OCI-LY3 (cell line): ENCODE measurements at regions not wholly inside any gene's neighbourhood (a gene's known extent, or its start where the extent isn't known, plus 50 kb on each side); places are given as distances from the start of the nearest gene placed in this dataset.

Experiments
- H2AFZ ChIP-seq: fragments of 200-600, 300-600 bp; shearing (Covaris generic); 2 replicates; pipeline ENCODE4 v1.6.0; 2014; ENCODE audit warnings: antibody characterized with exemption, low read depth, low read length
- H3K27ac ChIP-seq: fragments of 200-600, 300-600 bp; sonication (generic); 2 replicates; pipeline ENCODE4 v1.5.1; 2014; ENCODE audit warnings: mild to moderate bottlenecking, low read length, moderate library complexity, mixed read lengths
- H3K27me3 ChIP-seq: fragments of 200-600, 300-600 bp; sonication (generic); 2 replicates; pipeline ENCODE4 v1.6.1; 2014; ENCODE audit warnings: low read depth, low read length, mixed read lengths
- H3K36me3 ChIP-seq: fragments of 200-600, 300-600 bp; sonication (generic); replicated peaks from 2 replicates; pipeline ENCODE3; 2014; ENCODE audit warnings: low read depth, low read length, mixed read lengths
- H3K4me1 ChIP-seq: fragments of 300-600, 200-600 bp; sonication (generic); 2 replicates; pipeline ENCODE4 v1.6.1; 2014; ENCODE audit warnings: low read length, mixed read lengths
- H3K4me2 ChIP-seq: fragments of 200-600, 300-600 bp; sonication (generic); 2 replicates; pipeline ENCODE4 v1.6.1; 2014; ENCODE audit warnings: low read length, mixed read lengths
- H3K4me3 ChIP-seq: fragments of 300-600, 200-600 bp; sonication (generic); 2 replicates; pipeline ENCODE4 v1.5.1; 2014; ENCODE audit warnings: antibody characterized with exemption, mild to moderate bottlenecking, low read length, moderate library complexity
- H3K79me2 ChIP-seq: fragments of 300-600, 200-600 bp; shearing (Covaris generic); 2 replicates; pipeline ENCODE4 v1.6.1; 2014; ENCODE audit warnings: mild to moderate bottlenecking, low read length, mixed read lengths
- H3K9ac ChIP-seq: fragments of 300-600, 200-600 bp; shearing (Covaris generic); 2 replicates; pipeline ENCODE4 v1.6.0; 2014; ENCODE audit warnings: mild to moderate bottlenecking, low read length, moderate library complexity
- H3K9me3 ChIP-seq: fragments of 200-600, 300-600 bp; shearing (Covaris generic); 2 replicates; pipeline ENCODE4 v1.6.1; 2014; ENCODE audit warnings: low read length, mixed read lengths; ENCODE audit not compliant: insufficient read depth
- H4K20me1 ChIP-seq: fragments of 200-600, 300-600 bp; sonication (generic); 2 replicates; pipeline ENCODE4 v1.6.1; 2016; ENCODE audit warnings: low read length, mixed read lengths; ENCODE audit not compliant: insufficient read depth
- EZH2phosphoT487 ChIP-seq: fragments of 200-600 bp; shearing (Covaris generic); IDR thresholded peaks from 2 replicates; pipeline ENCODE4 v1.6.1; 2018; ENCODE audit warnings: antibody characterized with exemption, mixed run types, low read depth
- TF ChIP-seq, protein P1 (sequence below): fragments of 200-600, 300-600 bp; sonication (generic); IDR thresholded peaks from 2 replicates; pipeline ENCODE4 v1.5.1; 2014; ENCODE audit warnings: antibody characterized with exemption, low read length, low read depth

- H3K27ac ChIP-seq = no peak overlapping the region
- H3K4me2 ChIP-seq = no peak overlapping the region
- TF ChIP-seq, protein P1, sequence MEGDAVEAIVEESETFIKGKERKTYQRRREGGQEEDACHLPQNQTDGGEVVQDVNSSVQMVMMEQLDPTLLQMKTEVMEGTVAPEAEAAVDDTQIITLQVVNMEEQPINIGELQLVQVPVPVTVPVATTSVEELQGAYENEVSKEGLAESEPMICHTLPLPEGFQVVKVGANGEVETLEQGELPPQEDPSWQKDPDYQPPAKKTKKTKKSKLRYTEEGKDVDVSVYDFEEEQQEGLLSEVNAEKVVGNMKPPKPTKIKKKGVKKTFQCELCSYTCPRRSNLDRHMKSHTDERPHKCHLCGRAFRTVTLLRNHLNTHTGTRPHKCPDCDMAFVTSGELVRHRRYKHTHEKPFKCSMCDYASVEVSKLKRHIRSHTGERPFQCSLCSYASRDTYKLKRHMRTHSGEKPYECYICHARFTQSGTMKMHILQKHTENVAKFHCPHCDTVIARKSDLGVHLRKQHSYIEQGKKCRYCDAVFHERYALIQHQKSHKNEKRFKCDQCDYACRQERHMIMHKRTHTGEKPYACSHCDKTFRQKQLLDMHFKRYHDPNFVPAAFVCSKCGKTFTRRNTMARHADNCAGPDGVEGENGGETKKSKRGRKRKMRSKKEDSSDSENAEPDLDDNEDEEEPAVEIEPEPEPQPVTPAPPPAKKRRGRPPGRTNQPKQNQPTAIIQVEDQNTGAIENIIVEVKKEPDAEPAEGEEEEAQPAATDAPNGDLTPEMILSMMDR = no peak
- TF ChIP-seq EZH2phosphoT487 = no peak
- no peaks in the 10 kb centered on the region for H3K4me1 ChIP-seq
- no peaks in the 10 kb centered on the region; the same call in 1 of the 2 replicates for H3K27me3 ChIP-seq
- no peak overlapping the region for H3K4me3 ChIP-seq
- no peaks in the 10 kb centered on the region for H4K20me1 ChIP-seq
- no peaks in the 10 kb centered on the region for H3K36me3 ChIP-seq
- H3K9ac ChIP-seq = no peak overlapping the region
- no peak overlapping the region for H2AFZ ChIP-seq
- H3K79me2 ChIP-seq = no peaks in the 10 kb centered on the region
- H3K9me3 ChIP-seq = no peaks in the 10 kb centered on the region
Measured at GRCh38 chr14:51394384-51394783, 154.3 kb downstream of the TMX1 start.

GRCh38 chr14:51394804-51395203, 154.8 kb downstream of the TMX1 start:
- Histone ChIP-seq H2AFZ (no peak overlapping the region), H3K27ac (no peak overlapping the region), H3K27me3 (no peaks in the 10 kb centered on the region; the same call in 1 of the 2 replicates), H3K4me3 (no peak overlapping the region), H3K79me2 (no peaks in the 10 kb centered on the region), H3K36me3 (no peaks in the 10 kb centered on the region), H3K9me3 (no peaks in the 10 kb centered on the region), H3K4me2 (no peak overlapping the region), H3K9ac (no peak overlapping the region), H4K20me1 (no peaks in the 10 kb centered on the region), H3K4me1 (no peaks in the 10 kb centered on the region)
- TF ChIP-seq EZH2phosphoT487 = no peak
- TF ChIP-seq, protein P1 = no peak

GRCh38 chr14:51395361-51395849, 155.4 kb downstream of the TMX1 start:
- TF ChIP-seq, protein P1 = no peak
- no peak for TF ChIP-seq EZH2phosphoT487

GRCh38 chr14:51396222-51396815, 156.3 kb downstream of the TMX1 start:
- TF ChIP-seq EZH2phosphoT487 = no peak
- TF ChIP-seq, protein P1 = no peak
- H2AFZ ChIP-seq = no peak overlapping the region

More at GRCh38 chr14:51395361-51395849, 155.4 kb downstream of the TMX1 start:
- Histone ChIP-seq H3K36me3 (no peaks in the 10 kb centered on the region), H3K9me3 (no peaks in the 10 kb centered on the region), H3K27ac (no peak overlapping the region), H3K79me2 (no peaks in the 10 kb centered on the region), H3K9ac (no peak overlapping the region), H2AFZ (no peak overlapping the region), H3K27me3 (no peaks in the 10 kb centered on the region; the same call in 1 of the 2 replicates), H3K4me3 (no peak overlapping the region), H4K20me1 (no peaks in the 10 kb centered on the region), H3K4me1 (no peaks in the 10 kb centered on the region), H3K4me2 (no peak overlapping the region)

More at GRCh38 chr14:51396222-51396815, 156.3 kb downstream of the TMX1 start:
- H3K9ac ChIP-seq = no peak overlapping the region
- H3K4me1 ChIP-seq = no peaks in the 10 kb centered on the region
- H3K9me3 ChIP-seq = no peaks in the 10 kb centered on the region
- no peak overlapping the region for H3K27ac ChIP-seq
- H3K4me3 ChIP-seq = no peak overlapping the region
- no peak overlapping the region for H3K4me2 ChIP-seq
- no peaks in the 10 kb centered on the region for H4K20me1 ChIP-seq
- no peaks in the 10 kb centered on the region; the same call in 1 of the 2 replicates for H3K27me3 ChIP-seq
- H3K79me2 ChIP-seq = no peaks in the 10 kb centered on the region
- H3K36me3 ChIP-seq = no peaks in the 10 kb centered on the region
